ENCODE measurements at regions not wholly inside any gene's neighbourhood (a gene's known extent, or its start where the extent isn't known, plus 50 kb on each side); places are given as distances from the start of the nearest gene placed in this dataset.
"Not testable (repeated sequence)": the region's sequence is repeated elsewhere in the genome, so short reads cannot be mapped to it uniquely, and the experiment has no call there.

DNA sequence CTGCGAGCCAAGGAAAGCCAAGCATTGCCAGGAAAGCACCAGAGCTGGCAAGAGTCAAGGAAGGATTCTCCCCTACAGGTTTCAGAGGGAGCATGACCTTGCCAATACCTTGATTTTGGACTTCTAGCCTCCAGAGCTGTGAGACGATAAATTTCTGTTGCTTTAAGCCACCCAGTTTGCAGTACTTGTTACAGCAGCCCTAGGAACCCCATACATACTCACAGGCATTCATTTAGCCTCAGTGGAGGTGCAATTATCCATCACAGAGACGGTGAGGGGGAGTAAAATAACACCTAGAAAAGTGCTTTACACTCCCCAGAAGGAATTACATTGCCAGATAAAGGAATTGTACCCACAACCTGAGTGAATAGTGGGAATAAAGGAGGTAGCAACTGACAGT, 167.4 kb upstream of the NFIA start:
- Mint-ChIP-seq H3K36me3 (ENCODE audit: unreplicated experiment) (no peaks in the 10 kb centered on the region), H3K4me1 (ENCODE audit: low read depth, unreplicated experiment) (peaks cover 30% of the 10 kb centered on the region), H3K27ac (ENCODE audit: unreplicated experiment) (no peak overlapping the region), H3K4me3 (ENCODE audit: unreplicated experiment) (no peak overlapping the region), H3K9me3 (ENCODE audit: unreplicated experiment) (peaks cover 1% of the 10 kb centered on the region), H3K27me3 (ENCODE audit: unreplicated experiment) (peaks cover 4% of the 10 kb centered on the region)
- no peak for DNase-seq
- no peak for TF ChIP-seq CTCF (IDR thresholded peaks at IDR 0.05; ENCODE audit: partially characterized antibody, unreplicated experiment)

- not testable (repeated sequence) for H3K9me3 Mint-ChIP-seq (ENCODE audit: unreplicated experiment); H3K4me3 Mint-ChIP-seq (ENCODE audit: unreplicated experiment); H3K36me3 Mint-ChIP-seq (ENCODE audit: unreplicated experiment); H3K27ac Mint-ChIP-seq (ENCODE audit: unreplicated experiment); H3K27me3 Mint-ChIP-seq (ENCODE audit: unreplicated experiment); DNase-seq
- peaks cover 34% of the 10 kb centered on the region for H3K4me1 Mint-ChIP-seq (ENCODE audit: low read depth, unreplicated experiment)
Observed at GRCh38 chr1:60913708-60914107, 168.7 kb upstream of the NFIA start.

- peaks cover 3% of the 10 kb centered on the region for H3K27me3 Mint-ChIP-seq (ENCODE audit: unreplicated experiment)
- TF ChIP-seq CTCF (IDR thresholded peaks at IDR 0.05; ENCODE audit: partially characterized antibody, unreplicated experiment) = no peak
- H3K9me3 Mint-ChIP-seq (ENCODE audit: unreplicated experiment) = peaks cover 1% of the 10 kb centered on the region
- H3K4me1 Mint-ChIP-seq (ENCODE audit: low read depth, unreplicated experiment) = peaks cover 34% of the 10 kb centered on the region
- no peak for DNase-seq
- H3K4me3 Mint-ChIP-seq (ENCODE audit: unreplicated experiment) = no peak overlapping the region
- no peak overlapping the region for H3K27ac Mint-ChIP-seq (ENCODE audit: unreplicated experiment)
- H3K36me3 Mint-ChIP-seq (ENCODE audit: unreplicated experiment) = no peaks in the 10 kb centered on the region
Observed at GRCh38 chr1:60913039-60913438, 169.3 kb upstream of the NFIA start.

GRCh38 chr1:60911966-60912697, 170.2 kb upstream of the NFIA start:
- Mint-ChIP-seq H3K36me3 (ENCODE audit: unreplicated experiment) (no peaks in the 10 kb centered on the region), H3K27me3 (ENCODE audit: unreplicated experiment) (peaks cover 3% of the 10 kb centered on the region), H3K27ac (ENCODE audit: unreplicated experiment) (peak overlapping the region; percentile 63), H3K9me3 (ENCODE audit: unreplicated experiment) (peaks cover 1% of the 10 kb centered on the region), H3K4me3 (ENCODE audit: unreplicated experiment) (peak overlapping the region; percentile 51), H3K4me1 (ENCODE audit: low read depth, unreplicated experiment) (peaks cover 25% of the 10 kb centered on the region)
- no peak for TF ChIP-seq CTCF (IDR thresholded peaks at IDR 0.05; ENCODE audit: partially characterized antibody, unreplicated experiment)
- DNase-seq = peak; percentile 28

- Mint-ChIP-seq H3K4me3 (ENCODE audit: unreplicated experiment) (no peak overlapping the region), H3K27me3 (ENCODE audit: unreplicated experiment) (peaks cover 9% of the 10 kb centered on the region), H3K9me3 (ENCODE audit: unreplicated experiment) (peaks cover 8% of the 10 kb centered on the region), H3K36me3 (ENCODE audit: unreplicated experiment) (no peaks in the 10 kb centered on the region), H3K27ac (ENCODE audit: unreplicated experiment) (no peak overlapping the region), H3K4me1 (ENCODE audit: low read depth, unreplicated experiment) (peaks cover 43% of the 10 kb centered on the region)
- DNase-seq = no peak
- no peak for TF ChIP-seq CTCF (IDR thresholded peaks at IDR 0.05; ENCODE audit: partially characterized antibody, unreplicated experiment)
Observed at GRCh38 chr1:60908159-60908558, 174.2 kb upstream of the NFIA start.

Measured in glutamatergic neuron (in vitro differentiated cells).